ENCODE measurements at regions not wholly inside any gene's neighbourhood (a gene's known extent, or its start where the extent isn't known, plus 50 kb on each side); places are given as distances from the start of the nearest gene placed in this dataset.

DNA sequence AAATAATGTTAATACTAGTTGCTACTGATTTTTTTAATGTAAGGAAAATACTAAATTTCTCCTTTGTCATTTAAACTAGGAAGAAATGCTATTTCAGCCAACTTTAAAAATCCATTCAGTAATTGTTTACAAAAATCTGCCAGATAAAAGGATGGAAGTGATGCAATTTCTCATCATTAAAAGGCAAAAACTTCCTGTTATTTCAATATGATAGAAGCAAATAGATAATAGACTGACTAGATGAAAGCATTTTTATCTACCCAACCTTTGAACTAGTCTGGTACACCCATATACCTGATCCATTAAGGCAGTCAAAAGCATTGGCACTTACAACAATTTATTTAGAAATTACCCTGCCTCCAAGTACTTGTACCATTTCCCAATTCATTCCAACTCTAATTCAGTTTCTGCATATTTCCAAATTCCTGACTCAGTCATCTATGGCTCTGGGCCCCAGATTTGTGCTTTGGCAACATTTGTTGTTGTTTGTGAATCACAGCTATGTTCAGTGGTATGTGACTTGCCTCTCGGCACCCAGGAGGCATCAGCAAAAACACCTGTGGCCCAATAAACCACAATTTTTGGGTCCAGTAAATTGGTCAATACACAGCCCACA, 482.6 kb upstream of the SEMA3A start:
- peak; percentile 76 for DNase-seq (ENCODE audit: low read depth)

DNA sequence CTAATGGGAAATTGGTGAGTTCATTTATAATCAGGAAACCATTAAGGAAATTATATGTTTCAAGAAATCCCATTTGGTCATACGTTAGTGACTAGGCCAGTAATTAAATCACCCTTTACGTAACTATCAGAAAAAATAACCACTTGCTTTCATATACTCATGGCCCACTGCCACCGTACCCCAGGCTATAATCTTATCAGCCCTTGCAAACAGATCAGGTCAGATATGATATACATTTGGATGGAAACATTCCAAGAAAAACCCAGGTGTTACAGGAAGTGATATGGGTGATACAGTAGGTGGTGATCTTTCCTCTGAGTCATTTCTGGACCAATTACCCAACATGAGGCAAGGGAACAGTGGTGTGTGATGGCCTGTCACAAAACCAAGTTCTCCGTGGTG, 481.0 kb upstream of the SEMA3A start:
- no peak for DNase-seq (ENCODE audit: low read depth)

DNA sequence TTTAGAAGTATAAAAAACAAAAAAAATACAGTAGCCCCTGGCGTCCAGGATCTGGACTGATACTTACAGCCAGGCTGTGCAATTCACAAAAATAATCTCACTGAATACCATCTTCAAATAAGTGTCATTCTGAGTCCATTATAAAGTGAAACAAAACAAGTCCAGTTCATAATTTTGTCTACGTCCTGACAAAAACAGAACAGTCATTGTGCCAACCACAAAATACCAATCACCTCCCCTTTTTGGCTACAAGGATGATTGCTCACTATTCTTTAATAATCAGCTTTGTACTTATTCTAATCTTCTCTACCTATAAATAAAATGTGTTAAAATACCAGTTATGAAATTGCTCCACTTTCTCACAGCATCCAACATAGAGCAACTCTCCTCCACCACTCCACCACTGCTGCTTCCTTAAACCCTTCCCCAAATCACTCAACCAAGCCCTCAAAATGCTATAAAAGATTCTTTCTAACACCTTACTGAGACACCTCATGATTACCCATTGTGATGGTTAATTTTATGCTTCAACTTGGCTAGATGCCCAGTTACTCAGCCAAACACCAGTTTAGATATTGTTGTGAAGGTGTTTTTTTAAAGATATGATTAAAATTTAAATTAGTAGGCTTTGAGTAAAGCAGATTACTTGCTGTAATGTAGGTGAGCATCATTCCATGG, 479.8 kb upstream of the SEMA3A start:
- DNase-seq (ENCODE audit: low read depth) = peak; percentile 10

- DNase-seq (ENCODE audit: low read depth) = no peak
Measured at GRCh38 chr7:84669177-84669732, 474.7 kb upstream of the SEMA3A start.

DNA sequence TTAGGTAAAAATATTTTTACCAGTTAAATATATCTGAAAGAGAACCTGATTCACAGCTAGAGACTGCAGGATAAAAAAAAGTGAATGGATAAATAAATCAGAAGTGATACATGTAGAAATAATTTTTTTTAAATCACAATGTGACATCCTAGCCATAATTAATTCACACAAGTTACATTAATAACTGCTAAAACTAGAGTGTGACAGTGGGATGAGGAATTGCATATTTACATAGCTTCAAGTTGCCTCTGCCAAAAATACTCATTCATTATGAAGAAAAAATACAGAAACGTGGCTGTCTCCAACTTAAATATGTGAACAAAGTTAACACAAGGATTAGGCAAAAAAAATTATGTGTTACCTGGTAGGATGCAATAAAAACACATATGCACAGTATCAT, 473.5 kb upstream of the SEMA3A start:
- DNase-seq (ENCODE audit: low read depth) = no peak

DNA sequence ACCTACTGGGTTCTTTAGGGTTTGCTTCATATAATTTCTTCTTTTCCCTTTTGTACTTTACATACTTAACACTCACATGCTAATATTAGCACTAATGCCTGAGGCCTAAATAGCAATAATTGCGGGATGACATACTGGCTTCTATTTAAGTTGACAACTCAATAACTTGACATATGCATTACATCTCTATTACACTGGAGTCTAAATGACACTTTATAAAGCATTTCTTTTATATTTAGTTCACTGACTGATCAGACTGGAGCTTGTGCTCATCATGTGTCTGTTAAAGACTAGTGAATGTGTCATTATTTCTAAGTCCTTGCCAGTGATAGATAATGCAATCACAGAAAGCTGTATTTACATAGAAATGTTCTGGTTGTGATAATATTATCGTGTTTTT, 472.1 kb upstream of the SEMA3A start:
- no peak for DNase-seq (ENCODE audit: low read depth)

- DNase-seq (ENCODE audit: low read depth) = no peak
Measured at GRCh38 chr7:84665339-84665738, 470.8 kb upstream of the SEMA3A start.

DNA sequence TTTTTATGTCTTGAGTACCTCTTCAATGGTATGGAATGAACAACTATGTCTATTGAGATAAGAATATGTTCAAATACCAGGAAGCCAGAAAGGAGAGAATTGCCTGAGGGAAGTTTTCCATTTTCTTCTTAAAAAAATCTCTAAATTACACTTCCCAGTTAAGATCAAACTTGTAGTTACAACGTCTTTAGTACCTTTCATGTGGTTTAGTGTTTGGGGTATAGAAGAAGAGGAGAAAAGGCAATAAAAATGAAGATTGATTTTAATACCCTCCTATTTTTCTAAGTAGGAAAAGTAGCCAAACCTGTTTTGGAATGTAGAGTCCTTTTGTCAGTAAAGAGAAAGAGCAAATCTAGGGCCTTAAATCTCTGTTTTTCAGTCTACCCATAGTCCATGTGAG, 470.0 kb upstream of the SEMA3A start:
- no peak for DNase-seq (ENCODE audit: low read depth)

DNA sequence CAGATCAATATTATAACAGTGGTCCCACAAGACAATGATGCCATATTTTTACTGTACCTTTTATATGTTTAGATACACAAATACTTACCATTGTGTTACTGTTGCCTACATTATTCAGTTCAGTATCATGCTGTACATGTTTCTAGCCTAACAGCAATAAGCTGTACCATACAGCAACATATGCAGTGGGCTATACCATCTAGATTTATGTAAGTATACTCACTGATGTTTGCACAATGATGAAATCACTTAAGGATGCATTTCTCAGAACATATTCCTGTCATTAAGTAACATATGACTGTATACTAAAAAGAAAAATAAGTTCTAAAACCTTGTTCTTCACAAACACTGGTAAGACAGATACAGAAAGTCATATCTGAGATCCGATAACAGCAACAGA, 468.6 kb upstream of the SEMA3A start:
- no peak for DNase-seq (ENCODE audit: low read depth)

DNA sequence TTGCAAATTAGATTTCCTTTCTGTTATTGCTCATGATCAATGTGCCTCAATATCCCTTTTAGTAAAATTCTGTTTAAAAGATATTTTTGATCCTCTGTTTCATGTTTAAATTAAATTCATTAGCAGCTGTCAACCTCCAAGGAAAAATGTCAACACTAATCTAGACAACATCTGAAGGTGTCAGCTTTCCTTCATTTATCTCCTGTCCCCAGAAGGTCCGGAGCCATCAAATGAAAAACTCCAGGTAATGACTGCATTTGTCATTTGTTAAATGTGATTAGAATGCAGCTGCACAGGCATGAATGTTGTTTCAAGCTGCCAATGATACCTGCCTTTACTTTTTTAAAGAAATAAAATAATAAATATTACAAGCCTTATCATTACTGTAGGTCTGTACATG, 463.7 kb upstream of the SEMA3A start:
- DNase-seq (ENCODE audit: low read depth) = no peak

GRCh38 chr7:84654273-84654672, 459.7 kb upstream of the SEMA3A start:
- DNase-seq (ENCODE audit: low read depth) = no peak

DNA sequence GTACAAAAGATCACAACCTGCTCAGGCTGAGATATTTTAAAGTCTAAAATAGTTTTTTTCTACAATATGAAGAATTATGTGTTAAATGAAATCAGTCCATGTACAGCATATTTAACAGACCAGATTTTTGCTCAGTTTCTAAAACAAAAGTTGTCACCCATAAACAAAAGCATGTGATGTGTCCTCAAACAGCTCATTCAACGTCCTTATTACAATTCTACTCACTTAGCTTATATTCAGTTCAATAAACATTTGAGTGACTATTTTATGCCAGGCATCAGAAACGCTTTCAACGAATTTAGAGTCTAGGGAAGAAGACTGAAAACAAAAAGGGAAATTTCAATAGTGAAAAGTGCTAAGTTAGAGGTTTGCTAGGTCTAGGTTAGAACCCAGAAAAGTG, 457.3 kb upstream of the SEMA3A start:
- DNase-seq (ENCODE audit: low read depth) = no peak

DNA sequence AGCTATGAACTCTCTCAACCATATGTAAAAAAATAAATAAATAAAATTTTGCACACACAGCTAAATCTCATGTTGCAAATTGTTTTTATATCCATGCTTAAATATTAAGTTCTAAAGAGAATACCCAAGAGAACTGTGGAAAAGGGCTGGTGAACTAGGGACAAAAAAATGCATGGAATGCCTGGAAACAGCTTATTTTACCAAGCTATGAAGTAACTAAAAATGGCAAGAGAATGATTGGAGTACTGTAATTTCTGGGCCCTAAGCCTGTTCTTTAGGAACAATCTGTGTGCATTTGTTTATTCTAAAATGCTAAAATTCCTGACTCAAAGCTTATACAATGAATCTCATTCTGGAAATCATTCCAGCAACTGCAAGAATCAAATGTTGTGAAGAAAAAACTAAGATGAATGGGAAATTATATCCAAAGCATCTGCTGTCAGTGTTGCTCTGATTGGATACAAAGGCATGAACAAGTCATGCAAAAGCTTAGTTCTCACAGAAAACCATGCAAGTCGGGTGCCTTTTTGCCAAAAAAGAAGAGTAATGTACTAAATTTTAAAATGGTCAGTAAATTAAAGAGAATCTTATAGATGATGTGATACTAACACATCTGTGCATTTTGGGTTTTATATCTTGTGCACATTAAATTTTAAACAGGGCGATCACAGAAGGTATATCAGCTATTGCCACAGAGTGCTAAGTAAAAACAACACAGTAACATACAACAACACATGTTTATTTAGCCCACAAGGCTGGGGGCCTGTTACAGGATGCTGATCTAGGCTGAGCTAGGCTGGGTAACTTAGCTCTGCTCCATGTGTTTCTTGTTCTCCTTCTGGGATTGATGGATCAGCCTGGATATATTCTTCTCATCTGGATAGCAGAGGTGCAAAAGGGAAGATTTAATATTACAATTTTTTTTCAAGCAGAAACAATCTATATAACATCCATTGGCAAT, 453.5 kb upstream of the SEMA3A start:
- DNase-seq (ENCODE audit: low read depth) = peak; percentile 94

GRCh38 chr7:84642611-84643010, 448.0 kb upstream of the SEMA3A start:
- DNase-seq (ENCODE audit: low read depth) = no peak

DNA sequence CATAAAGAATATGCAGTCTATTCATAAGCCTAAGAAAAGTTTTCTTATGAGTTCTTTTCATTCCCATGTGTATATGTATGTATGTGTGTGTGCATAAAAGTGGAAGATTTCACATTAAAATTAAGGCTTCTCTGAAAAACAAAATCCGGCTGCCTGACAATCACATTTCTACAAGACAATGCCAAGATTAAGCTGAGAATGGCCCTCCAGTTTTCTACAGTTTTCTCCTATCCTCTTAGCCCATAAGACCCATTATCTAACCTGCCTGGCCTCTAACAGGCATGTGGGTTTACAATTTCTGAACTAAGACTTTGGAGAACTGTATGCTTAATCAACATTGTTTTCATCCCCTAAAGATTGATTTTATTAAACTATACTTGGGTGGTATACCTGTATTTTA, 446.0 kb upstream of the SEMA3A start:
- no peak for DNase-seq (ENCODE audit: low read depth)

DNA sequence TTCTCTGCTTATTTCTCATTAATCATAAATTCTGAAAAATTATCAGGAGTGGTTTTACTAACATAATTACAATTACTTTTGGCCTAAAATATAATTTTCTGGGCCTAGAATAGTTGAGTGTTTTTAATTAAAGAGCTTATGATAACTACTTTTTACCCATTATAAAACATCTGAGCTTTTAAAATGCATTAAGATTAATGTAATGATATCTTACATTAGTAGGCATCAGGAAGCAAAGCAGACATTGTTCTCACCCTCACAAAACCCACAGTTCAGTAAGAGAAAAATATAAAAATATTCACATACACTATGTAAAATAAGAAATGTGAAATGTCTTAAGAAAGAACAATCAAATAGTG, 443.7 kb upstream of the SEMA3A start:
- no peak for DNase-seq (ENCODE audit: low read depth)

- DNase-seq (ENCODE audit: low read depth) = peak; percentile 73
Measured at GRCh38 chr7:84637568-84638338, 443.2 kb upstream of the SEMA3A start.

GRCh38 chr7:84631913-84632312, 437.3 kb upstream of the SEMA3A start:
- DNase-seq (ENCODE audit: low read depth) = no peak

GRCh38 chr7:84629640-84630318, 435.2 kb upstream of the SEMA3A start:
- no peak for DNase-seq (ENCODE audit: low read depth)

DNA sequence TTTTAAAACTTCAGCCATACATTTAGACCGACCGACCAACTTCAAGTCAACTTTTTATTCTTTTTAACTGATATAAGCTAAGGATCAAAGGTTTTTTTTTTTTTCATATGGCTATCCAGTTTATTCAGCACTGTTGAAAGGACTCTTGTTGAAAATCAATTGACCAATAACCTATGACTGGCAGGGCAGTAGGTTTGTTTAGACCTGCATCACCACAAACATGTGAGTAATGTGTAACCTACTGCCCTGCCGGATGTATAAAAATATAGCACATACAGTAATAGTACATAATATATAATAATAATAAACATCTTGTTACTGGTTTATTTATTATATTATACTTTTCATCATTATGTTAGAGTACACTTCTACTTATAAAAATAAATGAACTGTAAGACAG, 434.6 kb upstream of the SEMA3A start:
- no peak for DNase-seq (ENCODE audit: low read depth)

DNA sequence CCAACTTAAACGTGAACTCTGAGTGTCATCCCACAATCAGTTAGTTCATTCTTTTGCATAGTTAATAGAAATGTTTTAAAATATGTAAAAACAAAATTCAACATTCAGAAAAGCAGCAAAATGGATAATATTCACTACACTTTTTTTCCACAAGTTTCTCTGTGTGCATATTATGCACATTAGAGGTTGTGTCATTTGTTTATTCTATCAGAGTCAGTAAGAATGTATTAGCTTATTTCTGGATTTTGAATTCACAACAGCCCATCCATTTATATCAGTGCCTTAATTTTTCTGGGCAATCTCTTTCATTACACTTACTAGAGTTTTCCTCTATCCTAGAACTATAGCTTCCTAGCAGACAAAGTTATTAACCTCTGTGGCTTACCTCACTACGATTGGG, 432.7 kb upstream of the SEMA3A start:
- DNase-seq (ENCODE audit: low read depth) = no peak
